OCI-LY3 (cell line): ENCODE measurements at regions not wholly inside any gene's neighbourhood (a gene's known extent, or its start where the extent isn't known, plus 50 kb on each side); places are given as distances from the start of the nearest gene placed in this dataset.

Experiments used
- CTCF ChIP-seq: fragments of 200-600, 300-600 bp; sonication (generic); IDR thresholded peaks from 2 replicates; pipeline ENCODE4 v1.5.1; 2014; ENCODE audit warnings: antibody characterized with exemption, low read length, low read depth
- EZH2phosphoT487 ChIP-seq: fragments of 200-600 bp; shearing (Covaris generic); IDR thresholded peaks from 2 replicates; pipeline ENCODE4 v1.6.1; 2018; ENCODE audit warnings: antibody characterized with exemption, mixed run types, low read depth

GRCh38 chr11:122604621-122605020, 50.9 kb upstream of the UBASH3B start:
- TF ChIP-seq CTCF (no peak), EZH2phosphoT487 (no peak)
